IgD-negative memory B cell (primary cell): ENCODE measurements at regions not wholly inside any gene's neighbourhood (a gene's known extent, or its start where the extent isn't known, plus 50 kb on each side); places are given as distances from the start of the nearest gene placed in this dataset.
A peak's percentile ranks its signal among the peaks of the same experiment; 100 is the strongest.

Source experiments
- H3K27ac Mint-ChIP-seq, 3 donors: one replicate each; pipeline ENCODE4 v1.8.0; 2020 to 2022; ENCODE audit warnings: mild to moderate bottlenecking in 3 of 3, mixed read lengths in 3 of 3, moderate library complexity in 1 of 3
- H3K27me3 Mint-ChIP-seq: one replicate; pipeline ENCODE4 v1.8.0; 2021; ENCODE audit warnings: mixed read lengths
- H3K36me3 Mint-ChIP-seq: one replicate; pipeline ENCODE4 v1.8.0; 2020; ENCODE audit warnings: mild to moderate bottlenecking, mixed read lengths
- H3K4me1 Mint-ChIP-seq, 3 donors: one replicate each; pipeline ENCODE4 v1.8.0; 2020 to 2022; ENCODE audit warnings: mixed read lengths in 3 of 3, mild to moderate bottlenecking in 1 of 3
- H3K4me3 Mint-ChIP-seq, 4 donors: one replicate each; pipeline ENCODE4 v1.8.0; 2020 to 2022; ENCODE audit warnings: mild to moderate bottlenecking in 4 of 4, mixed read lengths in 4 of 4, moderate library complexity in 3 of 4
- H3K9me3 Mint-ChIP-seq, 3 donors: one replicate each; pipeline ENCODE4 v1.8.0; 2020 to 2021; ENCODE audit warnings: mixed read lengths in 3 of 3, mild to moderate bottlenecking in 1 of 3

DNA sequence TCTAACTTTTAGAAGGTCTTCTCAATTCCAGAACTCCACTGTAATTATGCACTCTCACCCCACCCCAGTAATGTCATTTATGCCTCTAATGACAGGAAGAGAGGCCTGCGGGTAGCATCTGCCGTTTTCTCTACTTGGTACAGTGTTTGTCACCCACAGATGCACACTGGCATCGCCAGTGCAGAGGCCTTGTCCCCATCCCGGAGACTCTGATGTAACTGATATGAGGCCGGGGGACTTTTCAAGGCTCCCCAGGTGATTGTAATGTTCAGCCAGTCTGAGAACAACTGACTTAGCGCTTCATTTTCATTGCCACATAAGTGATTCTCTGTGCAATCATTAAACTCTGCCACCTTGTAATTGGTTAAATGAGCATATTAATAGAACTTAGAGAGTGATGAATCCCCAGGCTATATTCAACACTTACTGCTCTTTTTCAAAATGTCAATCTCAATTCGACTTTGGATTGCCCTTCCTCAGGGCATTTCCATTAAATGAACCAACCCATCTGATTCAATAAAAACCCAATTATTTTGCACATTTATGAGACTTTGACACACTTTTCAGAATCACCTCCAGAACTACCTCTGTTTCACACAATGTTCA is 113.2 kb downstream of the HERPUD2 start:
- Mint-ChIP-seq H3K4me3 (no peak overlapping the region), H3K27ac (no peak overlapping the region), H3K4me1 (peaks cover 0 to under 1% (median 0%) of the 10 kb centered on the region in 3 donors), H3K9me3 (peaks cover 0 to 1% (median 0%) of the 10 kb centered on the region in 3 donors), H3K36me3 (no peaks in the 10 kb centered on the region), H3K27me3 (peaks cover 2% of the 10 kb centered on the region)

DNA sequence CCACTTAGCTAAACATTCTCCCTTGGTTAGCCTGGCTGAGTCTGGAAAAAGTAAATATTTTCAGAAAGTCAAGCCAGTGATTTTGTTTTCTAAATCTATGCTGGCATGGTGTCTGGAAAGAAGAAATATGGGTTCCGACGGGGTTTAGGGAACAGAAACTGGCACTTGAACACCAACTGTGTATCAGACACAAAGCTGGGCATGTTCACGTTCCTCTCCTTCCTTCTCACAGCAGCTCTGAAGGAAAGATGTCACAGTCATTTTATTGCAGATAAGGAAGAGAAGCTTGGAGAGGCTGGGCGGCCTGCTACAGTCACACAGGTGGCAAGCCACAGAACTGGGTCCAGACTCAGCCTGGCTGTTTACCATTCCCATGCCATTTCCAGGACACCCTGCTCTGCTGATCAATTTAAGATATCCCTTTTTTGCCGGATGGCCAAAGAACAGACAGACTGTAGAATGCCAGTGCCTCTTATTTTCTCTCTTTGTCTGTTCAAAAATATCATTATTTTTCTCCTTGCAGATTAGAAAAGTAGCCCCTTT is 118.8 kb downstream of the HERPUD2 start:
- no peaks in the 10 kb centered on the region for H3K36me3 Mint-ChIP-seq
- peaks cover 16 to 17% (median 16%) of the 10 kb centered on the region in 3 donors for H3K4me1 Mint-ChIP-seq
- H3K27me3 Mint-ChIP-seq = peaks cover 2% of the 10 kb centered on the region
- H3K4me3 Mint-ChIP-seq = no peak overlapping the region
- peaks cover 0 to 1% (median 0%) of the 10 kb centered on the region in 3 donors for H3K9me3 Mint-ChIP-seq
- H3K27ac Mint-ChIP-seq = peak overlapping the region in 1 of 3 donors; percentile 59

- peak overlapping the region in 2 of 4 donors; percentile 57 to 81 for H3K4me3 Mint-ChIP-seq
- H3K27ac Mint-ChIP-seq = peak overlapping the region in 1 of 3 donors; percentile 33
These were observed 123.2 kb downstream of the HERPUD2 start for GRCh38 chr7:35571611-35572240.

DNA sequence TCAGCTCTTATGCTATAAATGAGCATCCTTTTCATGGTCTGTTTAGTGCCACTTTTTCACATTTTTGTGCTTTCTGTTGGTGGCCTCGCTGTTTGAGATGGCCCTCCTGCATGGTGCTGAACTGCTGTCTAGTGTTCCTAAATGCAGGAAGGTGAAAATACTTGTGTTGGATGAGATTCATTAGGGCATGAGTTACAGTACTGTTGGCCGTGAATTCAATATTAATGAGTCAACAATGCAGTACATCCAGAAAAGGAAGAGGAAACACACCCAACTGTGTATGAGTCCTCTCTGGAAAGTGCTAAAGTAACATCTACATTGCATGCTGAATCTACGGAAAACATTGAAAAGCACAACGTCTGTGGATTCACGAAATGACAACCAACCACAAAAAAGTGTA is 124.0 kb downstream of the HERPUD2 start:
- Mint-ChIP-seq H3K9me3 (no peaks in the 10 kb centered on the region), H3K36me3 (no peaks in the 10 kb centered on the region), H3K4me3 (peak overlapping the region in 2 of 4 donors; percentile 36 to 85), H3K27ac (no peak overlapping the region), H3K4me1 (peaks cover 20 to 31% (median 28%) of the 10 kb centered on the region in 3 donors), H3K27me3 (no peaks in the 10 kb centered on the region)

More at GRCh38 chr7:35571611-35572240, 123.2 kb downstream of the HERPUD2 start:
- Mint-ChIP-seq H3K36me3 (no peaks in the 10 kb centered on the region), H3K27me3 (no peaks in the 10 kb centered on the region), H3K9me3 (no peaks in the 10 kb centered on the region), H3K4me1 (peaks cover 22 to 34% (median 29%) of the 10 kb centered on the region in 3 donors)

- Mint-ChIP-seq H3K4me1 (peaks cover 4 to 16% (median 11%) of the 10 kb centered on the region in 3 donors), H3K36me3 (peaks cover 4% of the 10 kb centered on the region), H3K9me3 (no peaks in the 10 kb centered on the region), H3K4me3 (no peak overlapping the region), H3K27ac (no peak overlapping the region), H3K27me3 (peaks cover 5% of the 10 kb centered on the region)
These were observed 129.0 kb downstream of the HERPUD2 start for GRCh38 chr7:35565927-35566326.

DNA sequence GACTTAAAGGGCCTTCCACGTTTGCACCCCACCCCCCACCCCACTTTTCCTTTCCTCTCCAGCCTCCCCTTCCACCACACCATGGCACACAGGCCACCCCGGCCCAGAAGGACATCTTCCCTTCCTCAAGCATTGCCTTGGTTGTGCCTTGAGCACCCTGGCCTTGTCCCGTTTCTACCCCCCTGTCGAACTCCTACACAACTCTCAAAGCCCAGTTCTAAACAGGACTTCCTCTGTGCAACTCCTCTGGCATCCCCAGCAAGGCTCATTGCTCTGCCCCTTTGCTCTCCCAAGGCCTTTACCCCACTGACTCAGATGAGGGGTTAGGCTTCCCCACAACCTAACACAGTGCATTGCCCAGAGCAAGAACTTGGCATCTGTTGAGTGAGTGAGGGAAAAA is 136.1 kb downstream of the HERPUD2 start:
- Mint-ChIP-seq H3K4me3 (no peak overlapping the region), H3K27me3 (peaks cover 16% of the 10 kb centered on the region), H3K4me1 (peaks cover 4 to 6% (median 5%) of the 10 kb centered on the region in 3 donors)

GRCh38 chr7:35556515-35557471 is 138.1 kb downstream of the HERPUD2 start:
- no peaks in the 10 kb centered on the region for H3K36me3 Mint-ChIP-seq
- no peaks in the 10 kb centered on the region for H3K9me3 Mint-ChIP-seq
- no peak overlapping the region for H3K27ac Mint-ChIP-seq
- peak overlapping the region in 1 of 4 donors; percentile 76 for H3K4me3 Mint-ChIP-seq
- H3K27me3 Mint-ChIP-seq = peaks cover 13% of the 10 kb centered on the region
- peaks cover 4 to 6% (median 5%) of the 10 kb centered on the region in 3 donors for H3K4me1 Mint-ChIP-seq

More for the DNA sequence above, 136.1 kb downstream of the HERPUD2 start:
- Mint-ChIP-seq H3K9me3 (no peaks in the 10 kb centered on the region), H3K36me3 (no peaks in the 10 kb centered on the region), H3K27ac (no peak overlapping the region)

DNA sequence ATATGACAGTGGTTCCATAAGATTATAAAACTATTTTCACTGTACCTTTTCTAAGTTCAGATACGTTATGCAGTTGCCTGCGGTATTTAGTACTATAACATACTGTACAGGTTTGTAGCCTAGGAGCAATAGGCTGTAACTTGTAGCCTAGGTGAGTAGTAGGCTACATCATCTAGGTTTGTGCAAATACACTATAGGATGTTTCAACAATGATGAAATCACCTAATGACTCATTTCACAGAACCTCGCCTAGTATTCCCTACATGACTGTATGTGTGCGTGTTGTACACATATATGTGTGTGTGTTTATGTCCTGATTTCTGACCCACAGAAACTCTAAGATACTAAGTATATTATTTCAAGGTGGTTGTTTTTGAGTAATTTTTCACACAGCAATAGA is 139.0 kb downstream of the HERPUD2 start:
- no peak overlapping the region for H3K4me3 Mint-ChIP-seq
- no peaks in the 10 kb centered on the region for H3K36me3 Mint-ChIP-seq
- no peak overlapping the region for H3K27ac Mint-ChIP-seq
- H3K4me1 Mint-ChIP-seq = peaks cover 4 to 6% (median 5%) of the 10 kb centered on the region in 3 donors
- H3K9me3 Mint-ChIP-seq = no peaks in the 10 kb centered on the region
- H3K27me3 Mint-ChIP-seq = peaks cover 11% of the 10 kb centered on the region

- Mint-ChIP-seq H3K36me3 (no peaks in the 10 kb centered on the region), H3K4me1 (peaks cover 4 to 6% (median 5%) of the 10 kb centered on the region in 3 donors), H3K9me3 (no peaks in the 10 kb centered on the region), H3K4me3 (no peak overlapping the region), H3K27ac (no peak overlapping the region), H3K27me3 (peaks cover 6% of the 10 kb centered on the region)
These were observed 139.5 kb downstream of the HERPUD2 start for GRCh38 chr7:35555386-35555785.

- Mint-ChIP-seq H3K27me3 (peaks cover 6% of the 10 kb centered on the region), H3K36me3 (no peaks in the 10 kb centered on the region), H3K4me1 (peaks cover 4 to 6% (median 5%) of the 10 kb centered on the region in 3 donors), H3K27ac (no peak overlapping the region), H3K4me3 (no peak overlapping the region), H3K9me3 (no peaks in the 10 kb centered on the region)
These were observed 141.4 kb downstream of the HERPUD2 start for GRCh38 chr7:35553519-35553918.

- Mint-ChIP-seq H3K27ac (no peak overlapping the region), H3K4me3 (no peak overlapping the region), H3K4me1 (peaks cover 3 to 5% (median 4%) of the 10 kb centered on the region in 3 donors), H3K9me3 (no peaks in the 10 kb centered on the region), H3K27me3 (peaks cover 6% of the 10 kb centered on the region), H3K36me3 (no peaks in the 10 kb centered on the region)
These were observed 142.2 kb downstream of the HERPUD2 start for GRCh38 chr7:35552691-35553090.

GRCh38 chr7:35551321-35552081 is 143.4 kb downstream of the HERPUD2 start:
- Mint-ChIP-seq H3K4me1 (no peaks in the 10 kb centered on the region), H3K27me3 (peaks cover 4% of the 10 kb centered on the region)

GRCh38 chr7:35550831-35551230 is 144.1 kb downstream of the HERPUD2 start:
- Mint-ChIP-seq H3K9me3 (no peaks in the 10 kb centered on the region), H3K27ac (no peak overlapping the region), H3K27me3 (peaks cover 5% of the 10 kb centered on the region), H3K4me3 (no peak overlapping the region), H3K36me3 (no peaks in the 10 kb centered on the region), H3K4me1 (no peaks in the 10 kb centered on the region)

More at GRCh38 chr7:35551321-35552081, 143.4 kb downstream of the HERPUD2 start:
- no peak overlapping the region for H3K4me3 Mint-ChIP-seq
- no peaks in the 10 kb centered on the region for H3K9me3 Mint-ChIP-seq
- H3K36me3 Mint-ChIP-seq = no peaks in the 10 kb centered on the region
- H3K27ac Mint-ChIP-seq = no peak overlapping the region

- Mint-ChIP-seq H3K9me3 (no peaks in the 10 kb centered on the region), H3K4me1 (no peaks in the 10 kb centered on the region), H3K4me3 (no peak overlapping the region), H3K27me3 (peaks cover 1% of the 10 kb centered on the region), H3K36me3 (no peaks in the 10 kb centered on the region), H3K27ac (no peak overlapping the region)
These were observed 145.2 kb downstream of the HERPUD2 start for GRCh38 chr7:35549781-35550180.
